ENCODE measurements at regions not wholly inside any gene's neighbourhood (a gene's known extent, or its start where the extent isn't known, plus 50 kb on each side); places are given as distances from the start of the nearest gene placed in this dataset.

DNA sequence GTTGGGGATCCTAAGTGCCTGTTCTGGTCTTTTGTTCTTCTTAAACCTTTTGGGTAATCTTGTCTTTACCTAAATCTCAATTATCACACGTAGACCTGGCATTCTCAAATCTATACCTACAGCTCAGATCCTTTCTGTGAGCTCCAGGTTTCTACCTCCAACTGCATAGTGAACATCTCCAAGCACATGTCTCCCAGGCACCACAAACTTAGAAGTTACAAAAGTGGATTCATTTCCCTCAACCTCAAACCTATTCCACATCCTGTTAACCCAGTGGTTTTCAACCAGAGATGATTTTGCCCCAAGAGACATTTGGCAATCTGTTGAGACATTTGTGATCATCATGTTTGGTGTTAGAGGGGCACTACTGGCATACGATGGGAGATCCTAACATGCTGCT lies 183.5 kb downstream of the TENT5A start:
- TF ChIP-seq, protein P1, sequence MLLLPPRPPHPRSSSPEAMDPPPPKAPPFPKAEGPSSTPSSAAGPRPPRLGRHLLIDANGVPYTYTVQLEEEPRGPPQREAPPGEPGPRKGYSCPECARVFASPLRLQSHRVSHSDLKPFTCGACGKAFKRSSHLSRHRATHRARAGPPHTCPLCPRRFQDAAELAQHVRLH (tag by site-specific recombination; IDR thresholded peaks at IDR 0.05) = no peak
- TF ChIP-seq, protein P2, sequence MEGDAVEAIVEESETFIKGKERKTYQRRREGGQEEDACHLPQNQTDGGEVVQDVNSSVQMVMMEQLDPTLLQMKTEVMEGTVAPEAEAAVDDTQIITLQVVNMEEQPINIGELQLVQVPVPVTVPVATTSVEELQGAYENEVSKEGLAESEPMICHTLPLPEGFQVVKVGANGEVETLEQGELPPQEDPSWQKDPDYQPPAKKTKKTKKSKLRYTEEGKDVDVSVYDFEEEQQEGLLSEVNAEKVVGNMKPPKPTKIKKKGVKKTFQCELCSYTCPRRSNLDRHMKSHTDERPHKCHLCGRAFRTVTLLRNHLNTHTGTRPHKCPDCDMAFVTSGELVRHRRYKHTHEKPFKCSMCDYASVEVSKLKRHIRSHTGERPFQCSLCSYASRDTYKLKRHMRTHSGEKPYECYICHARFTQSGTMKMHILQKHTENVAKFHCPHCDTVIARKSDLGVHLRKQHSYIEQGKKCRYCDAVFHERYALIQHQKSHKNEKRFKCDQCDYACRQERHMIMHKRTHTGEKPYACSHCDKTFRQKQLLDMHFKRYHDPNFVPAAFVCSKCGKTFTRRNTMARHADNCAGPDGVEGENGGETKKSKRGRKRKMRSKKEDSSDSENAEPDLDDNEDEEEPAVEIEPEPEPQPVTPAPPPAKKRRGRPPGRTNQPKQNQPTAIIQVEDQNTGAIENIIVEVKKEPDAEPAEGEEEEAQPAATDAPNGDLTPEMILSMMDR (tag by site-specific recombination; IDR thresholded peaks at IDR 0.05) = no peak
- TF ChIP-seq ZNF335 (tag by site-specific recombination; conservative IDR thresholded peaks at IDR 0.05) (no peak), ZNF48 (tag by site-specific recombination; IDR thresholded peaks at IDR 0.05) (no peak), ZNF24 (tag by site-specific recombination; IDR thresholded peaks at IDR 0.05) (no peak)
